ENCODE measurements at regions not wholly inside any gene's neighbourhood (a gene's known extent, or its start where the extent isn't known, plus 50 kb on each side); places are given as distances from the start of the nearest gene placed in this dataset.

GRCh38 chr2:147456779-147457178, 388.1 kb upstream of the ACVR2A start:
- no peaks in the 10 kb centered on the region for H3K36me3 ChIP-seq (ENCODE audit: insufficient read depth, low read length, poor library complexity, severe bottlenecking)
- no peak for TF ChIP-seq CTCF (conservative IDR thresholded peaks at IDR 0.05; ENCODE audit: low read depth, low read length)
- TF ChIP-seq EZH2 (IDR thresholded peaks at IDR 0.05; ENCODE audit: borderline replicate concordance, low read depth, low read length, poor library complexity, severe bottlenecking) = no peak
- no peaks in the 10 kb centered on the region for H3K27me3 ChIP-seq (replicated peaks; ENCODE audit: insufficient read depth, low read depth, low read length, poor library complexity)
- intact Hi-C loops (cut with micrococcal nuclease; ENCODE audit: unreplicated experiment) = loop anchor here (10.0 kb wide), 2 partner anchors 412 to 632 kb away; no protein-coding TSS in a partner anchor
- ChIA-PET CTCF (no interaction called here), POLR2A (ENCODE audit: low non-redundant PET) (no interaction called here)
- no peak overlapping the region for H3K27ac ChIP-seq (ENCODE audit: low read depth, low read length, poor library complexity, severe bottlenecking)
- H3K9me3 ChIP-seq (ENCODE audit: low read depth, low read length, poor library complexity, severe bottlenecking) = no peaks in the 10 kb centered on the region
- no peak overlapping the region for H3K4me3 ChIP-seq (ENCODE audit: low read depth, low read length, poor library complexity, severe bottlenecking)
- peak; percentile 83 for DNase-seq (ENCODE audit: low spot score)
- no TSS peak for BruUV-seq (replicated peaks)
- peaks cover 35% of the 10 kb centered on the region for H3K4me1 ChIP-seq (ENCODE audit: insufficient read depth, low read length, poor library complexity, severe bottlenecking)

GRCh38 chr2:147451902-147452515, 392.8 kb upstream of the ACVR2A start:
- H3K36me3 ChIP-seq (ENCODE audit: insufficient read depth, low read length, poor library complexity, severe bottlenecking) = no peaks in the 10 kb centered on the region
- peak overlapping the region; percentile 16 for H3K4me3 ChIP-seq (ENCODE audit: low read depth, low read length, poor library complexity, severe bottlenecking)
- ChIA-PET POLR2A (ENCODE audit: low non-redundant PET) (no interaction called here), CTCF (interaction anchor here (0.7 kb wide), 1 partner anchor 964 kb away, joined by 3 read pairs; no protein-coding TSS in a partner anchor)
- no peaks in the 10 kb centered on the region for H3K27me3 ChIP-seq (replicated peaks; ENCODE audit: insufficient read depth, low read depth, low read length, poor library complexity)
- no peaks in the 10 kb centered on the region for H3K9me3 ChIP-seq (ENCODE audit: low read depth, low read length, poor library complexity, severe bottlenecking)
- intact Hi-C loops (cut with micrococcal nuclease; ENCODE audit: unreplicated experiment) = loop anchor here (1.0 to 10.0 kb wide), 7 partner anchors 285 to 627 kb away; partner anchors contain the start of gene ACVR2A
- TF ChIP-seq CTCF (conservative IDR thresholded peaks at IDR 0.05; ENCODE audit: low read depth, low read length) = peak; percentile 45
- TF ChIP-seq EZH2 (IDR thresholded peaks at IDR 0.05; ENCODE audit: borderline replicate concordance, low read depth, low read length, poor library complexity, severe bottlenecking) = no peak
- H3K27ac ChIP-seq (ENCODE audit: low read depth, low read length, poor library complexity, severe bottlenecking) = peak overlapping the region; percentile 92
- peaks cover 63% of the 10 kb centered on the region for H3K4me1 ChIP-seq (ENCODE audit: insufficient read depth, low read length, poor library complexity, severe bottlenecking)
- peak; percentile 75 for DNase-seq (ENCODE audit: low spot score)
- BruUV-seq (replicated peaks) = no TSS peak

DNA sequence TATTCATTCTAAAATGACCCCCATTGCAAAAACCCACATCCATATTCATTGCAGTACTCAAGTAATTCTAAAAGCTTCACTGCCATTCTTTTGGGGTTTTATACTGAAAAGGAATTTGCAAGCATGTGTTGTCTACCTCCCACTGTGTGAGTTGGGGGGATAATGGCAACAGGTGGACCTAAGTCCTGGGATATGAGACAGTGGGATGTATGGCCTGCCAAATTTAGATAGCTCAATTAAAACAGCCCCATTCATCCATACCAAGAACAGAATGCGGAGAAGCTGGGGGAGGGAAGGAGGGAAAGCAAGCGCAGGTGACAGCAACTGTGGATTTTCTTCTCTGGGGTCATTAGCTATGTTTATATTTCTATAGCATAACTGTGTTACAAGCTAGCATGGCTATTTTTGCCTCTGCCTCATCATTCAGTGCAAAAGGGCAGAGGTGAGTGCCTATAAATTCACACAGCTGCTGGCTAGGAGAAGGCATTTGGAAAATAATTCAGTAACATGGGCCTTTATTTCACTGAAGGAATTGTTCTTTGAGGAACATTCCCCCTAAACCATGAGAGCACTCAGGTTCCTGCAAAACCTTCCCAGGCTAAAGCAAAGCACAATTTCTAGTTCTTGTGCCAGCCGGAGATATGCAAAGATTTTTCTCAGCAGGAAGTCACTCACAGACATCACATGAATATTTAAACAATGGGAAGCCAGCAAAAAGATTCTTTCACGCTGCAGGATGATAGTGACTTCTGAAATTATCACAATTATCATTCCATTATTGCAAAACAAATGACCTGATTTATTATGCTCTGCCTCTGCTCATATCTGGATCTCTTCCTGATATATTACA, 393.9 kb upstream of the ACVR2A start:
- TF ChIP-seq EZH2 (IDR thresholded peaks at IDR 0.05; ENCODE audit: borderline replicate concordance, low read depth, low read length, poor library complexity, severe bottlenecking) = no peak
- no peak for TF ChIP-seq CTCF (conservative IDR thresholded peaks at IDR 0.05; ENCODE audit: low read depth, low read length)
- H3K9me3 ChIP-seq (ENCODE audit: low read depth, low read length, poor library complexity, severe bottlenecking) = peaks cover 2% of the 10 kb centered on the region
- BruUV-seq (replicated peaks) = TSS peak; percentile 60
- CTCF ChIA-PET = no interaction called here
- H3K4me3 ChIP-seq (ENCODE audit: low read depth, low read length, poor library complexity, severe bottlenecking) = peak overlapping the region; percentile 16
- no peaks in the 10 kb centered on the region for H3K27me3 ChIP-seq (replicated peaks; ENCODE audit: insufficient read depth, low read depth, low read length, poor library complexity)
- POLR2A ChIA-PET (ENCODE audit: low non-redundant PET) = interaction anchor here (0.6 kb wide), 2 partner anchors 91 to 515 kb away, joined by 3 read pairs; no protein-coding TSS in a partner anchor
- peaks cover 61% of the 10 kb centered on the region for H3K4me1 ChIP-seq (ENCODE audit: insufficient read depth, low read length, poor library complexity, severe bottlenecking)
- peak; percentile 92 for DNase-seq (ENCODE audit: low spot score)
- peak overlapping the region; percentile 92 for H3K27ac ChIP-seq (ENCODE audit: low read depth, low read length, poor library complexity, severe bottlenecking)
- intact Hi-C loops (cut with micrococcal nuclease; ENCODE audit: unreplicated experiment) = loop anchor here (5.0 to 10.0 kb wide), 4 partner anchors 369 to 626 kb away; no protein-coding TSS in a partner anchor
- H3K36me3 ChIP-seq (ENCODE audit: insufficient read depth, low read length, poor library complexity, severe bottlenecking) = no peaks in the 10 kb centered on the region
